ENCODE measurements at regions not wholly inside any gene's neighbourhood (a gene's known extent, or its start where the extent isn't known, plus 50 kb on each side); places are given as distances from the start of the nearest gene placed in this dataset.
"Not testable (repeated sequence)": the region's sequence is repeated elsewhere in the genome, so short reads cannot be mapped to it uniquely, and the experiment has no call there.

DNA sequence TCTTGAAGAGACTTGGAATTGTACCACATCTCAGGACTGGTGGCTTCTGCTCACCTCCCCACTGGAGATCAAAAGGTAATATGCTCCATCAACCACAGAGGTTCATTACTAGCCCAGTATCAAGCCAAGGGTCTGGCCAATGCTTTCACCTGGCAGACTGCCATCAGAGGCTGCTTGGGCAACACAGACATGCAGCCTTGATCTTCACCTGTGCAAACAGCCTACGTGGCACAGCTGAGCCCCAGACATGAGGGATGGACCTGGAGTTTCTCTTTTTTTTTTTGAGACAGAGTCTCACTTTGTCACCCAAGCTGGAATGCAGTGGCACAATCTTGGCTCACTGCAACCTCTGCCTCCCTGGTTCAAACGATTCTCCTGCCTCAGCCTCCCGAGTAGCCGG is 105.6 kb upstream of the HES1 start:
- DNase-seq = no peak

DNA sequence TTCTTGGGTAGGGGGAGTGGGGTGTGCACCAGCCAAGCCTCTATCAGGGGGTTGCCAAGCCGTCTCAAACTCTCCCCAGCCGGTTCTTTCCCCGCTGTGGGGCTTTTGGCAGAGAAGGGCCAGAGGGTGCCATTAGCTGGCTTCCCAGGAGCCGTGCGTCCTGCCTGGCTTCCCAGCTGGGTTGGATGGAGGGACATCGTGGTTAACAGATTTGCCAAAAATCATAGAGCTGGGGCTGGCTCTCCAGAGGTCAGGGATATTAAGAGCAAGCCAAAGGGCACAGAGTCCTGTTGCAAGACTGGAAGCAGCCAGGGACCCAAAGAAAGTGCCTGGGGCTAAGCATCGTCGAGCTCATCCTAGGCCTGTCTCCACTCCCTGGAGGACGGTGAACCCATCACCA is 104.6 kb upstream of the HES1 start:
- no peak for DNase-seq

DNA sequence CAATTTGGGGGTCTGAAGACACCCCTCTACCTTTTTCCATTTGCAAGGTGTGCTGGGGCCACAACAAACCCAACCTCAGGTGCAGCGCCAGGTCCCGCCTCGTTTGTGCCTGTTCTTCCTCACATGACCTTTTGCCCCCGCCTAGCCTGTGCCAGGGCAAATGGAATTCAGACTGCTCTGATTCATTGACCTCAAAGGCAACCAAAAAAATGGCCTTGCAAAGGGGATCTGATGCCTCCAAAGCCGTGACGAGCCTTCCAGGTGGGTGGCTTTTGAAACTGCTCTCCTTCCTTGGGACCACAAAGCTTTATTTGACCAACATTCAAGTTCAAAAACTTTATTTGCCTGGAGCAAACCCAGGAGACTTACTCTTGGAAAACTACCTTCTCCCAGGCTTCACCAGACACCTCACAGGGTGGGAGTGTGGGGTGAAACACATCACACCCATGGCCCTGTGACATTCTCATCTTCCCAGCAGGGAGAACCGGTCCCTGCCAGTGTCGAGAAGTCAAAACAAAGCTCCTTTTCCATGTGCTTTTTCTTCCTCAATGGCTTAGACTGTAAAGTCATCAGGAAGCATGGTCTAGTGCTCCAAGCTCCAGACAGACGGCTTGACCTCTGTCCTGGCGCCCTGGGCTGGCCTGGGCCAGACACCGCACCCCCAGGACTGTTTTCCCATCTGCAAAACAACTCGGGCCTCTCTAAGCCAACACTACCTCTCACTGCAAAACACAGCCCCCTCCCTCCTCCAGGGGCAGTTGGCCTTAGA is 103.9 kb upstream of the HES1 start:
- DNase-seq = no peak

DNA sequence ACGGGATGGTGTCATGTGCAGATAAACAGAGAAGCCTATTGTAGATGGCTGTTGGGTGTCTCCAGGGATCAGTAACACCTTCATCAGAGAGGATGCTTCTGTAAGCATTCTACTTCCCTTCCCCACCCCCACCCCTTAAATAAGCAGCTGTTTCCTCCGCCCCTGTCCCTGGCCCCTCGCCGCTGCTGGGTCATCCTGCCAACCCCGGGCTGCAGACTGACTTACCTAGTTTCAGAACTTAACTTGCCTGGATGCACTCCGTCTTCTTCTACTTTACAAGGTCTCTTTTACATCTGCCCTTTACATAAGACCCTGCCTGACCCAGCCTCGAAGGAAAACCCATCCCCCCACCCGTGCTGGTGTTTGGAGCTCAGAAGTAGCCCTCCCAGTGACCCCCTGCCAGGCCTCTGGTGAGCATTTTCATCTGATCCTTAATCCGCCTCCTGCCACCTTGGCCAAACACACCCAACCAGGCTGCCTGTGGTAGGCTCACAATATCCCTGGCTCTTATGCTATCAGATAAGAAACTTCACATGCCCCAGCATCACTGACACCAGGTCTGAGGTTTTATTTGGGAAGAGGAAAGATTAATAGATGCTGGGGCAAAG is 103.0 kb upstream of the HES1 start:
- no peak for DNase-seq

DNA sequence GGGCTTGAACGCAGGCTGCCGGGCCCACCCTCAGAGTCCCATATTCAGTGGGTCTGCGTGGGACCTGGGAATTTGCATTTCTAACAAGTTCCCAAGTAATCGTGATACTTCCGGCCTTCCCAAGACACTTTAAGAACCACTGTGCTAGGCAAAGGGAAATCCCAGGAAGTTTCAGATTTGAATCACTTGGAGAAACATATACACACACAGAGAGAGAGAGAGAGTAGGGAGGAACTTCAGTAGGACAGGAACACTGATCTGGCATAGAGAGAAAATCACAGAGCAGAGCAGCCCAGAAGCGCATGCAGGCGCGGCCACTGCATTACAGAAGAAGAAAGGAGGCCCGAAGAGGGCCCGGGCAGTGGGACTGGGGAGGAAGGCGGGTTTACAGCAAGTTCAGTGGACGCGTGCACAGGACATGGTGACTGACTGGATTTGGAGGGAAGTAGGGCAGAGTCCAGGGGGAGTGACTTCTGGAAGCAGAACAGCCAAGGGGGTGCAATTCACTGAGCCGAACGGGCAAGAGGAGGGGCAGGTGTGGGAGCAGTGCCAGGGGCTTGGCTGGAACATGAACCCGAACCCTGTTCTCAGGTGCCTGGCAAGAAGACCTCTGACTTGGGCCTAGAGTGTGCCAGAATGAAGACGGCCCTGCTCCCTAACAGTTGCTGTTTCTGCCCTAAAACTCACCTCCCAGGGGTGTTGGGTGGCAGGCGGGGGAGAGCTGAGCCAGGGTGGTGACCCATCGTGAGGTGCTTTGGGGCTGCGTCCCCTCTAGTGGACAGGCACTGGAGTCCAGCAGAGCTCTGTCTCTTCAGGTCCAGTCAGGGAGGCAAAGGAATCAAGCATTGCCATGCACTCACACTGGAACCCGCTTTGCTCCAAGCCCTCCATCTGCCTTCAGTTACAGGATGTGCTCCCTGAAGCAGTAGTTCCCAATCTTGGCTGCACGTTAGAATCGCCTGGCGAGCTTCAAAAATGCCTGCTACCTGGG is 101.3 kb upstream of the HES1 start:
- no peak for DNase-seq

DNA sequence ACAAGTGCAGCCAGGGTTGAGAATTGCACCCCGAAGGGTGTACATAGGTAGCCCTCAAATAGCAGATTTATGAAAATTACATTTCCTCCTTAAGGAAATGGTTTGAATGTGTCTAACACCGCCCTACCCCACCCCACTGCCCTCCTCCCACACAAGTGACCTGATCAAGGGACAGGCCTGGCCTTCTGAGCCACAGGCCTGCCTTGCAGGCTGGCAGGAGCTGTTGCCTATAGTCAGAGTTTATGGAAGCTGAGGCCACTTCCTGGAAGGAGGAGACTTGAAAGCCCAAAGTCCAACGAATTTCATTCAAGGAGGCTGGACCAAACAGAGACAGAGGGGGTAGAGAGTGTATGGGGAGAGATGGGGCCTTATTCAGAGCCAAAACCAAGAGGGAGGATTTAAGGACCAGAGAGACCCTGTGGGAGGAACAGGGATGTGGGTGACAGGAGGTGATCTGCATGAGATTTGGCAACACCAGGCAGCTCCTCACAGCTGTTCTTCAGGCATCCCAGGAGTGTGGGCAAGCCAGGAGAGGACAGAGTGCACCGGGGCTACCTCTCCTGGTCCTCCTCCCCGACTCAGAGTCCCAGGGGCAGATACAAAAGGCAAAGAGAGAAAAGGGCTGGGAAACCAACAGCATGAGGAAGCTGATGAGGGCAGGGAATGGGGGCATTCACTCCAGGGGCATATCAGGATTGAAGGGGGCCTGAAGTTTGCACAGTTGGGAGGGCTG is 100.4 kb upstream of the HES1 start:
- DNase-seq = no peak

DNA sequence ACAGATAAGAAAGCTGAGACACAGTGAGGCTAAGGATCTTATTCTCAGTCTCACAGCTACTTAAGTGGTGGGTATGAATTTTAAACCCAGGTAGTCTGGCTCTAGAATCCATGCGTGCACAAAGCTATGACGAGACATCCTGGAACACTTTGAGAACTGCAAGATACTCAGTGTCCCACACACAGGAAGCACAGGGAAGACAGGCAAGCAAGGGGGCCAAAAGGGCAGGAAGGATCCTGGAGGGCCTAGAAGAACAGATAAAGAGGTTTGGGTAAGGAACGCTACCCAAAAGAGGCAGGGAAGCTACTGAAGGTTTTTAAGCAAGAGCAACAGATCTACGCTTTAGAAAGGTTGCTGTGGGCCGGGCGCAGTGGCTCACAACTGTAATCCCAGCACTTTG is 99.1 kb upstream of the HES1 start:
- no peak for DNase-seq

DNA sequence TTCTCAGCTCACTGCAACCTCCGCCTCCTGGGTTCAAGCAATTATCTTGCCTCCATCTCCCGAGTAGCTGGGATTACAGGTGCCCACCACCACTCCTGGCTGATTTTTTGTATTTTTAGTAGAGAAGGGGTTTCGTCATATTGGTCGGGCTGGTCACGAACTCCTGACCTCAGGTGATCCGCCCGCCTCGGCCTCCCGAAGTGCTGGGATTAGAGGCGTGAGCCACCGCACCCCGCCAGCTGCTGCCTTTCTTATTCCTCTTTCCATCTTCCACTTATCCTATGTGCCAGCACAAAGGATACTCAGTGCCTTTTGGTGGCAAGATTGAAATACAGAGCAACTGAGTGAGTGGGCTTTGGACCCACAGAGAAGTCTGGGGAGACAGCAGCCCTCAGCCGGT is 97.6 kb upstream of the HES1 start:
- not testable (repeated sequence) for DNase-seq

DNA sequence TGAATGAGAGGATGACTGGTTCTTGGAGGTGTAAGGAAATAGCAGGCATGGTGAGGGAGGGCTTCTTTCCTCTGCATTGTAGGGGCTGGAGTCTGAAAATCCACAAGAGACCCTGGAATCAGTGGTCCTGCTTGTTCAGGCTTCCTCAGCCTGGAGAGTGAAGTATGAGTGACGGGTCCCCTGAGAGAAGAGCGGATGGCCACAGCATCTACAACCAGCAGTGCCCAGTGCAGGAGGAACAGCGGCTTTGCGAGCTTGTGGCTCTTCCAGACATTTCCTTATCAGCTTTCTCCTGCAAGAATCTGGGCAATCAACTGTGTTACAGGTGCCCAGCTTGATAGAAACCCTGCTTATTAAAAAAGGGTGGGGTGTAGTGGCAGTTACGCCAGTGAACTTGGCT is 97.0 kb upstream of the HES1 start:
- no peak for DNase-seq

DNA sequence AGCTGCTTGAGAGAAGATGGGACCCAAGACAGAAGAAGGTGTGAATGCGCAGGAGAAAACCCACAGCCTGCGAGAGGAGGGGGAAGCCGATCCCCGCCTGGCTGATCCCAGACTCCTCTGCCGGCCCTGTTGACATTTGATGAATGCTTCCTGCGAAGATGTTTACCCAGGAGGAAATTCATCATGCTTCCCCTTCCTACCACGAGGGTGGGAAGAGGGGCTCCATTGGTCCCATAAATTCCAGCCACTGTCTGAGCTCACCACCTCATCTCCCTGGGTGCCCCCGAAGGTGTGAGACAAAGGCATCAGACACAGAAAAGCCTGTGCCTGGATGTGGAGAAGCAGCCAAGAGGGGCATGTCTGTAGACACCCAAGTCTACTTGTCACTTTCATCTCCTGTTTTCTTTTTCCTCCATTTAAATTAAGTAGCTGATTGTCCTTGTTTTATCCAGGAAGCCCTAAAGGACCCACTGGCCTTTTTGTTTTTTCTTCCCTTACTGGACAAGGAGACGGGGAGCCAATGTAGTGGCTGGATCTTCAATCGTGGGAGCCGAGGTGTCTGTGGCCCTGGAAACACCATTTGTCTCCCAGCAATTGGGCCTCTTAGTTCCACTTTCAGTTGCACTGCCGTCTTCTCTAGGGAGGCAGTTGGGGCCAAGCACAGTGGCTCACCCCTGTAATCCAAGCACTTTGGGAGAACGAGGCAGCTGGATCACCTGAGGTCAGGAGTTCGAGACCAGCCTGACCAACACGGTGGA is 95.3 kb upstream of the HES1 start:
- DNase-seq = no peak

DNA sequence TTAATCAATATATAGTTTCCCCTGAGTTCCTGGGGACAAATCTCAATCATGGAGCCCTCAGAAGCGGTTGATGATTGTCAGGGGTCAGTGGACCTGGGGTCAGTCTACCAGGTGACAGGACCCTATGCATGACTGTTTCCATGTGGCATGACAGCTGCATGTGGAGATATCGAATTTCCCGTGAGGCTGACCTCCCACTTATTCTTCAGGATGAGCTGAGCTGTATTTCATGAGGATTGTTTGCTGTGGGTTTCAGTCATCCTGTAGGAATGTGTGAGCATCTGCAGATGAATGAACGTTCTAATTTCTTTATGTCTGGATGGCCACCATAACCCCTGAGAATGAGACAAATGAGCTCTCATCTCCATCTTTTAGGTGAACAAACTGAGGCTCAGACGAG is 93.0 kb upstream of the HES1 start:
- no peak for DNase-seq

DNA sequence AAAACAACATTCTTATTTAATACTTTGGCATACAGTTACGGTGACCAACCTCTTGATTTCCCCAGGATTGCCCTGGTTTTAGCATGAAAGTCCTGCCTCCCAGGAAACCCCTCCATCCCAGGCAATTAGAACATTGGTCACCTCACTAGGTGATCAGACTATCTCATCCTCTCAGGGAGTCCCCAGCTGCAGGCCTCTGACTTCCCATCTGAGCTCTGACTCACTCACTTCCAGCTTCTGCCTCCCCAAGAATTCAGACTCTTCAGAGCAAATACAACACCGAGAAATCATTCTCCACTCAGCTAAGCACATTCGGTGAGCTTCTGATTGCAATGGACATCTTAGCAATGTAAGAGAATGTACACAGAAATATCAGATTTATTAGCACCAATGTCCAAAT is 92.4 kb upstream of the HES1 start:
- no peak for DNase-seq

DNA sequence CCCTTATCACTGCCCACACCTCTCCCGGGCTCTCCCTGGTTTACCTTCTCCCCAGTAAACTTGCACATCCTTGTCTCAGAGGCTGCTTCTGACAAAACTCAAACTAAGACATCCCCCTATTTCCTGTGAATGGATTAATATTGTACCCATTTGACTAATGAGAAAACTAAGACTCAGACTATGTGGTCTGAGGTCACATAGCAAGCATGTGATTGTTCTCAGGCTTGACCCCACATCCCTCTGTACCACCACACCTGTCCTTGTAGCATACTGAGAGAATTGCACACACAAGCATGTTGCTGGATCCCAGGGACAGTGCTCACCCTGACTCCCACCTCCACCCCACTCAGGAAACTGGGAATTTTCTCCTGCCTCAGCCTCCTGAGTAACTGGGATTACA is 90.7 kb upstream of the HES1 start:
- DNase-seq = no peak

DNA sequence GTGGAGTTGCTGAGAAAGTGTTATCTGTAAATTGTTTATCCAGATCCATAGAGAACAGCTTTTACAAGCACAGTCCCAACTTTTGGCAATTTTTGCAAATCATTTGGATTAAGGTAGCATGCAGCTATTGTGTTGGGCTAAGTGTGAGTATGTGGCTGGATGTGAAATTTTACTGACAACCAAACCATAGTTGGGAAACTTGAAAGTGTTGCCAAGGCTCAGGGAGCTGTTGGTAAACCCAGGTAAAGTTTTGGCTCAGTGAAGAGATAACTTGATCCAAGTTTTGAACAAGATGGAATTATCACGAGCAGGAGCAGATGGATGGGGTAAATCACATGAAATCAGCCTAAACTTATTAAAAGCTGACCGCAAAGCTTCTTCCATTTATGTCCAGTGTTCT is 90.0 kb upstream of the HES1 start:
- no peak for DNase-seq

DNA sequence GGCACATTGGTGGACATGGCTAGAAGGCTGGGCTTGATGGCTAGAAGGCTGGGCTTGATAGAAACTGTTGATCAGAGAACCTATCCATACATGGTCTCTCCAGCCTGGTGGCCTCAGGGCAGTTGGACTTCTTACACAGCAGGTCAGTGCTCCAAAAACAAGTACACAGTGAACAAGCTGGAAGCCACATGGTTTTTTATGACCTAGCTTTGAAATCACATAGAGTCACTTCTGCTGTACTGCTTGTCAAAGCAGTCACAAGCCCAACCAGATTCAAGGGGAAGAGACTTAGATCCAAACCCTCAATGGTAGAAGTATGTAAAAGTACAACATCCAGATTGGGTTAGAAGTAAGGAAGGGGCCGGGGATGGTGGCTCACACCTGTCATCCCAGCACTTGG is 89.4 kb upstream of the HES1 start:
- no peak for DNase-seq

DNA sequence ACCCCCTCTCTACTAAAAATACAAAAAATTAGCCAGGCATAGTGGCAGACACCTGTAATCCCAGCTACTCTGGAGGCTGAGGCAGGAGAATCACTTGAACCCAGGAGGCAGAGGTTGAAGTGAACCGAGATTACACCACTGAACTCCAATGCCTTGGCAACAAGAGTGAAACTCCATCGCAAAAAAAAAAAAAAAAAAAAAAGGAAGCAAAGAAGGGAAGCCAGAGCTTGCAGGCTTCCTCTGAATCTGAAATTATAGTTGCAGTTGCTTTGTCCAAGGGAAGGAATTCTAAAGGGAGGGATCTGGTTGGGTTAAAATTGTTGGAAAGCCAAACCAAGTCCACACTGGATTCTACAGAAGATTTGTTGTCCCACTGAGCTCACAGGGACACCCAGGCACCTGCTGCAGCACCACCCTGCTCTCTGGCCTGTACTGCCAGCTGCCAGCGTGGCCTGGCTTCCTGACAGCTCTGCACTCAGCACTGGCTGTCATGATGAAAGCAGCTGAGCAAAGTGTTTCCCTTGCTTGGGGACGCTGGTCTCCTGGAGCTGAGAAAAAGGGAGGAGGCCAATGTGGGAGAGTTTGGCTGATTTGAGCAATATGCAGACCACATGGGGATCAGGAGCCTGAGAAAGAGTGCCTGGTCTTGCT is 88.8 kb upstream of the HES1 start:
- DNase-seq = no peak

DNA sequence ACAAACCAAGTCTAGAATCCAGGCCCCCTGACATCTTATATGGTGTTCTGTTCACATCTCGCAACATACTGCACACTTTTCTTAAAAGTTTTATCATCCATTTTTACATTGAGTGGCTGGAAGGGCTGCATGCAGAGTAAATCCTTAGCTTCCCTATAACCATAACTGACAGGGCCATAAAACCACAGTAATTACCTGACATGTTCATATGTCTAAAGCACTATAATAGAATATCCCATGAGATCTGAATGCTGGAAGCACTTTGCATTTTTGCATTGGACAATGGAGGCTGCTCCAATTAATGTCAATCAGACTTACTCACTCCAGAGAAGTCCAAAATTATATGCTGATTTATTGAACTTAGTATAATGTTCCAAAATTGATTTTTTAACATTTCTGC is 86.6 kb upstream of the HES1 start:
- DNase-seq = no peak

DNA sequence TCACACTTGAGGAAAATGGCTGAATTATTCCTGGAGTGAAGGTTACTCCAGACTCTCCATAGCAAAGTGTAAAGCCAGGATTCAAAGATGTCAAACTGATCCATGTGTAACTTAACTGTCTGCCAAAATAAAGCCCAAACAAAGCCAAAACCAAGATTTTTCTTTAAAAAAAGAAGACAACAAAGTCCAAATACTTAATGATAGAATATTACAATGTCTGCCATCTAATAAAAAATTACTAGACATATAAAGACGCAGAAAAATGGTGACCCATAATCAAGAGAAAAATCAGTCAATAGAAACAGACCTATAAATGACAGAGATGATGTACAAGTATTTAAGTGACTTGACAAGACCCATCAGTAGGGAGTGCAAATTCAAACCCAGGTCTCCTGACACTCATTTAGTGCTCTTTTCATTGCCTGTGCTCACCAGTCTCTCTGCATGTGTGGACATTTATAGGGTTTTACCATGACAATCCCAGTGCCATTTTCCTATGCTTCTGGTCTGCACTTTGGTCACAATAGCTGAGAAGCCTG is 85.1 kb upstream of the HES1 start:
- no peak for DNase-seq

DNA sequence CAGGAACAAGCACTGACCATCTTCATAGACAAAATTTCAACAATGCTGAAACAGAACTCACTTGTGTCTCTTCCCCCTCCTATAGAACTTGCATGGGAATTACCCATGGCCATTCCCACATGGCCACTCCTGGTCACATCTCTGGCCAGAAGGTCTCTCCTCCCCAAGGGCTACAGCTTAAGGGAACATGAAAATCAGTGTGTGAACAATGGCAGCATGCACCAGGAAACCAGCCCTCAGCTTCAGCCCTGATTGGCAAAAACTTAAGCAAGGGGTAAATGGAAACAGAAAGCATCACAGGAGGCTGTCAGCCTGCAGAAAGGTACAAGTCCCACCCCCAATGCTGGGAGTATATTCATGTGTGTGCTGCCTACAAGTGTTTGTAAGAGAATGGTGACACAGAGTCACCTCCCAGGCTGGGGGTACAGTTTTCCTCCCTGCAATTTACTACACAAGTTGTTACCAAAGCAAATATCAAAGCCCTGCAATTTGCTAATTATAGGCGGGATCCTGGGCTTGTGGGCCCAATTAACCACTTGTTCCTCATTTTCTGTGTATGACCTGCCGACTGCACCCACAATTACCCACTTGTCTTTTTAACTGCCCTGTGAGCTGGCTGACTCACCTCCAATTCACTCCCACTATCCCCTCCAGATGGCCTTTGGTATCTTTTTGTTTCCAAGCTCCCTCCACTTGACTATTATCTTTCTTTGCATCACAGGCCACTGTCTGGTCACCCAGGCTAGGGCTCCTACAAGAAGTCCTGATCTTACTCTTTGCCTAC is 84.4 kb upstream of the HES1 start:
- no peak for DNase-seq

DNA sequence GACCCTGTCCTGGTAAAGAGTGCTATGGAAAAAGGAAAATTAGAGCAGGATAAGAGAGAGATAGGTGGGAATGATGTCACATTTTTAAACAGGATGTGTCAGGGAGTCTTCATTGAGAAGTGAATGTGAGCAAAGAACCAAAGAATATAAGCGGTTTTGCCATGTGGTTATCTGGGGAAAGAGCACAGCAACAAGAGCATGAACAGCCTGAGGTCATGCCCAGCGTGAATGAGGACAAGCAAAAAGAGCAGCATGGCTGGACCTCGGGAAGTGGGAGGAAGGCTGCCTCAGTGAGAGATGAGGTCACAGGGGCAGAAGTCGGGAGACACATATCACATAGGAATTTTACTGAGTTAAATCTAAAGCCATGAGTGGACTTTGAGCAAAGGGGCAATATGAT is 82.8 kb upstream of the HES1 start:
- DNase-seq = no peak

DNA sequence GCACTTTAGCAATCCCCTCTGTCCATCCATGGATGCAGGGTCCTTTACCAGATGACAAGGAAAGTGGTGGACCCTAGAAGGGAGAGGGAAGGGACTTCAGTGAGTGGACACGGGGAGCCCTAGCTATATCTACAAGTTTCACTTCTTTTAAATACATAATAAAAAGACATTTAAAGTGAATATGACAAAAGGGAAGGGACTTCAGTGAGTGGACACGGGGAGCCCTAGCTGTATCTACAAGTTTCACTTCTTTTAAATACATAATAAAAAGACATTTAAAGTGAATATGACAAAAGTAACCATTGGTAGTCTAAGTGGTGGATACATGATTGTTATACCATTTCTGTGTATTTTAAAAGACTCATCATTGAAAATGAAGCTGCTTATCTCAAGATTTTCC is 81.9 kb upstream of the HES1 start:
- no peak for DNase-seq
